MM.1S (cell line): ENCODE measurements at regions not wholly inside any gene's neighbourhood (a gene's known extent, or its start where the extent isn't known, plus 50 kb on each side); places are given as distances from the start of the nearest gene placed in this dataset.

Source experiments
- EZH2phosphoT487 ChIP-seq: fragments of 300-600 bp; sonication (generic); IDR thresholded peaks from 2 replicates; pipeline ENCODE4 v1.6.1; 2018; ENCODE audit warnings: antibody characterized with exemption, low read length
- TF ChIP-seq, protein P1 (sequence below): fragments of 300-600 bp; sonication (generic); IDR thresholded peaks from 2 replicates; pipeline ENCODE4 v1.5.1; 2016; ENCODE audit warnings: antibody characterized with exemption, low read length, mixed read lengths

DNA sequence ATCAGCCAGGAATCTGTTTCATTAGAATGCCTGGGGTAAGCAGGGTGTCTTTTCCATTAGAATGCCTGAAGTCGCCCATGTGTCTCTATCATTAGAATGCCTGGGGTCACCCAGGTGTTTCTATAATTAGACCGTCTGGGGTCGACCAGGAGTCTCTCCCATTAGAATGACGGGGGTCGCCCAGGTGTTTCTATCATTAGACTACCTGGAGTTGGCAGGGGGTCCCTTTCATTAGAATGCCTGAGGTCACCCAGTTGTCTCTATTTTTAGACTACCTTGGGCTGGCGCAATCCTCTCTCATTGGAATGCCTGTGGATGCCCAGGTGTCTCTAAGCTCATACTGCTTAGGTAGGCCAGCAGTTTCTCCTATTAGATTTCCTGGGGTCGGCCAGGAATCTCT lies 1447.6 kb downstream of the UQCRFS1 start:
- TF ChIP-seq, protein P1, sequence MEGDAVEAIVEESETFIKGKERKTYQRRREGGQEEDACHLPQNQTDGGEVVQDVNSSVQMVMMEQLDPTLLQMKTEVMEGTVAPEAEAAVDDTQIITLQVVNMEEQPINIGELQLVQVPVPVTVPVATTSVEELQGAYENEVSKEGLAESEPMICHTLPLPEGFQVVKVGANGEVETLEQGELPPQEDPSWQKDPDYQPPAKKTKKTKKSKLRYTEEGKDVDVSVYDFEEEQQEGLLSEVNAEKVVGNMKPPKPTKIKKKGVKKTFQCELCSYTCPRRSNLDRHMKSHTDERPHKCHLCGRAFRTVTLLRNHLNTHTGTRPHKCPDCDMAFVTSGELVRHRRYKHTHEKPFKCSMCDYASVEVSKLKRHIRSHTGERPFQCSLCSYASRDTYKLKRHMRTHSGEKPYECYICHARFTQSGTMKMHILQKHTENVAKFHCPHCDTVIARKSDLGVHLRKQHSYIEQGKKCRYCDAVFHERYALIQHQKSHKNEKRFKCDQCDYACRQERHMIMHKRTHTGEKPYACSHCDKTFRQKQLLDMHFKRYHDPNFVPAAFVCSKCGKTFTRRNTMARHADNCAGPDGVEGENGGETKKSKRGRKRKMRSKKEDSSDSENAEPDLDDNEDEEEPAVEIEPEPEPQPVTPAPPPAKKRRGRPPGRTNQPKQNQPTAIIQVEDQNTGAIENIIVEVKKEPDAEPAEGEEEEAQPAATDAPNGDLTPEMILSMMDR: no peak
- TF ChIP-seq EZH2phosphoT487: no peak
